Mucosa of descending colon (tissue), 3 donors: ENCODE measurements at regions not wholly inside any gene's neighbourhood (a gene's known extent, or its start where the extent isn't known, plus 50 kb on each side); places are given as distances from the start of the nearest gene placed in this dataset.
"Not testable (repeated sequence)": the region's sequence is repeated elsewhere in the genome, so short reads cannot be mapped to it uniquely, and the experiment has no call there.

Experiments used
- ATAC-seq: fragments of 200-7000 bp; cut with Tn5 transposase; one replicate; pipeline ENCODE4 v1.9.1; 2020; ENCODE audit warnings: mild to moderate bottlenecking, moderate library complexity
- DNase-seq, 3 donors: peaks; one replicate each; pipeline ENCODE4 v3.0.0-alpha.2; 2020
- H3K36me3 ChIP-seq: fragments of 200-600 bp; one replicate; pipeline ENCODE4 v1.8.0; 2021; ENCODE audit warnings: low read depth, mild to moderate bottlenecking
- H3K4me1 ChIP-seq: fragments of 200-600 bp; one replicate; pipeline ENCODE4 v1.8.0; 2021; ENCODE audit warnings: low read depth, mild to moderate bottlenecking
- H3K4me3 ChIP-seq: fragments of 200-600 bp; one replicate; pipeline ENCODE4 v1.8.0; 2021; ENCODE audit warnings: mild to moderate bottlenecking
- H3K9me3 ChIP-seq: fragments of 200-600 bp; one replicate; pipeline ENCODE4 v1.8.0; 2021; ENCODE audit warnings: mild to moderate bottlenecking
- CTCF ChIP-seq: fragments of 200-600 bp; IDR thresholded peaks from one replicate; pipeline ENCODE4 v1.8.0; 2022; ENCODE audit warnings: antibody characterized with exemption, mild to moderate bottlenecking
- intact Hi-C, 2 donors: fragments of 100-400 bp; cut with DNase I in 1 of 2; cut with micrococcal nuclease in 1 of 2; formaldehyde crosslinking; loops; one replicate each; pipeline versions ENCODE4 v1.11.0 to v1.11.1; 2022; cut with DNase I, micrococcal nuclease
- donor health status: DM: no; HTN: no; CAD: no; lungs with moderate emphysema.
- donor health status: DM: no; HTN: no; CAD: no.
- donor health status: DM: no; HTN: yes; CAD: no.

GRCh38 chr5:176747670-176748072, 62.7 kb upstream of the UNC5A start:
- ATAC-seq (no peak), DNase-seq (no peak)
- intact Hi-C loops: no loop called here
- no peaks in the 10 kb centered on the region for H3K36me3 ChIP-seq
- no peak for TF ChIP-seq CTCF
- no peaks in the 10 kb centered on the region for H3K9me3 ChIP-seq
- no peaks in the 10 kb centered on the region for H3K4me1 ChIP-seq
- H3K4me3 ChIP-seq: no peak overlapping the region

GRCh38 chr5:176748073-176748966, 62.0 kb upstream of the UNC5A start:
- intact Hi-C loops: no loop called here

GRCh38 chr5:176748967-176749935, 61.1 kb upstream of the UNC5A start:
- H3K9me3 ChIP-seq: no peaks in the 10 kb centered on the region
- ATAC-seq: no peak
- no peak overlapping the region for H3K4me3 ChIP-seq
- DNase-seq: no peak
- intact Hi-C loops: no loop called here
- no peak for TF ChIP-seq CTCF
- no peaks in the 10 kb centered on the region for H3K36me3 ChIP-seq
- no peaks in the 10 kb centered on the region for H3K4me1 ChIP-seq

More at GRCh38 chr5:176748073-176748966, 62.0 kb upstream of the UNC5A start:
- DNase-seq (no peak), ATAC-seq (no peak)
- H3K4me3 ChIP-seq: no peak overlapping the region
- no peaks in the 10 kb centered on the region for H3K4me1 ChIP-seq
- no peaks in the 10 kb centered on the region for H3K36me3 ChIP-seq
- TF ChIP-seq CTCF: no peak
- H3K9me3 ChIP-seq: no peaks in the 10 kb centered on the region

- no peak overlapping the region for H3K4me3 ChIP-seq
- intact Hi-C loops: no loop called here
- no peak for TF ChIP-seq CTCF
- H3K9me3 ChIP-seq: no peaks in the 10 kb centered on the region
- no peaks in the 10 kb centered on the region for H3K36me3 ChIP-seq
- DNase-seq (no peak), ATAC-seq (no peak)
- no peaks in the 10 kb centered on the region for H3K4me1 ChIP-seq
Observed at GRCh38 chr5:176750144-176750543, 60.2 kb upstream of the UNC5A start.

GRCh38 chr5:176754376-176754973, 55.9 kb upstream of the UNC5A start:
- Histone ChIP-seq H3K4me3 (no peak overlapping the region), H3K9me3 (peaks cover 3% of the 10 kb centered on the region), H3K36me3 (no peaks in the 10 kb centered on the region), H3K4me1 (no peaks in the 10 kb centered on the region)
- ATAC-seq (no peak), DNase-seq (no peak)
- no peak for TF ChIP-seq CTCF
- intact Hi-C loops: no loop called here

- H3K36me3 ChIP-seq, H3K4me3 ChIP-seq, ATAC-seq, intact Hi-C loops, DNase-seq, H3K9me3 ChIP-seq, H3K4me1 ChIP-seq: not testable (repeated sequence)
Observed at GRCh38 chr5:176755593-176755992, 54.8 kb upstream of the UNC5A start.

GRCh38 chr5:176757569-176757968, 52.8 kb upstream of the UNC5A start:
- DNase-seq, H3K36me3 ChIP-seq, H3K9me3 ChIP-seq, ATAC-seq, intact Hi-C loops, H3K4me3 ChIP-seq, H3K4me1 ChIP-seq: not testable (repeated sequence)
